NCI-H2171 treated with DMSO at 0.1 percent for 48 hours (cell line): ENCODE measurements at regions not wholly inside any gene's neighbourhood (a gene's known extent, or its start where the extent isn't known, plus 50 kb on each side); places are given as distances from the start of the nearest gene placed in this dataset.
A peak's percentile ranks its signal among the peaks of the same experiment; 100 is the strongest.

Experiments
- DNase-seq: peaks from one replicate; lab custom pipeline; 2025; lab: John Stamatoyannopoulos, UW

- no peak for DNase-seq
Observed at GRCh38 chr4:138925495-138925894, 90.1 kb upstream of the NOCT start.

- DNase-seq = peak; percentile 78
Observed at GRCh38 chr4:138919094-138919936, 96.3 kb upstream of the NOCT start.

- no peak for DNase-seq
Observed at GRCh38 chr4:138918169-138918869, 97.3 kb upstream of the NOCT start.

GRCh38 chr4:138916763-138917162, 98.8 kb upstream of the NOCT start:
- DNase-seq = no peak

GRCh38 chr4:138915756-138916155, 99.8 kb upstream of the NOCT start:
- no peak for DNase-seq

- no peak for DNase-seq
Observed at GRCh38 chr4:138912704-138913340, 102.8 kb upstream of the NOCT start.

- DNase-seq = no peak
Observed at GRCh38 chr4:138911909-138912703, 103.5 kb upstream of the NOCT start.

GRCh38 chr4:138910914-138911336, 104.7 kb upstream of the NOCT start:
- peak; percentile 32 for DNase-seq

GRCh38 chr4:138910195-138910913, 105.2 kb upstream of the NOCT start:
- DNase-seq = no peak

- DNase-seq = no peak
Observed at GRCh38 chr4:138909587-138909986, 106.0 kb upstream of the NOCT start.

- DNase-seq = no peak
Observed at GRCh38 chr4:138908134-138908533, 107.4 kb upstream of the NOCT start.

- DNase-seq = no peak
Observed at GRCh38 chr4:138907174-138907573, 108.4 kb upstream of the NOCT start.

GRCh38 chr4:138904793-138905192, 110.8 kb upstream of the NOCT start:
- DNase-seq = no peak

GRCh38 chr4:138903185-138903584, 112.4 kb upstream of the NOCT start:
- DNase-seq = no peak

- DNase-seq = no peak
Observed at GRCh38 chr4:138902705-138903104, 112.9 kb upstream of the NOCT start.

GRCh38 chr4:138901177-138901576, 114.4 kb upstream of the NOCT start:
- DNase-seq = no peak

- DNase-seq = no peak
Observed at GRCh38 chr4:138899999-138900398, 115.6 kb upstream of the NOCT start.

GRCh38 chr4:138898282-138898681, 117.3 kb upstream of the NOCT start:
- DNase-seq = peak; percentile 56

GRCh38 chr4:138897811-138898226, 117.8 kb upstream of the NOCT start:
- DNase-seq = peak; percentile 56

- no peak for DNase-seq
Observed at GRCh38 chr4:138894709-138895108, 120.9 kb upstream of the NOCT start.

- no peak for DNase-seq
Observed at GRCh38 chr4:138894011-138894410, 121.6 kb upstream of the NOCT start.
